ENCODE measurements at regions not wholly inside any gene's neighbourhood (a gene's known extent, or its start where the extent isn't known, plus 50 kb on each side); places are given as distances from the start of the nearest gene placed in this dataset.
"Not testable (repeated sequence)": the region's sequence is repeated elsewhere in the genome, so short reads cannot be mapped to it uniquely, and the experiment has no call there.

- H3K36me3 Mint-ChIP-seq (ENCODE audit: unreplicated experiment); H3K27ac Mint-ChIP-seq (ENCODE audit: unreplicated experiment); H3K4me1 Mint-ChIP-seq (ENCODE audit: unreplicated experiment); H3K27me3 Mint-ChIP-seq (ENCODE audit: unreplicated experiment); H3K4me3 Mint-ChIP-seq (ENCODE audit: unreplicated experiment); H3K9me3 Mint-ChIP-seq (ENCODE audit: unreplicated experiment): not testable (repeated sequence)
- DNase-seq (ENCODE audit: extremely low spot score, unreplicated experiment) = peak; percentile 76
These were observed 645.1 kb downstream of the FAM72C start for GRCh38 chr1:143326662-143327061.

- H3K27ac Mint-ChIP-seq (ENCODE audit: unreplicated experiment); H3K4me1 Mint-ChIP-seq (ENCODE audit: unreplicated experiment); H3K4me3 Mint-ChIP-seq (ENCODE audit: unreplicated experiment); H3K36me3 Mint-ChIP-seq (ENCODE audit: unreplicated experiment); H3K9me3 Mint-ChIP-seq (ENCODE audit: unreplicated experiment); H3K27me3 Mint-ChIP-seq (ENCODE audit: unreplicated experiment); DNase-seq (ENCODE audit: extremely low spot score, unreplicated experiment): not testable (repeated sequence)
These were observed 660.6 kb downstream of the FAM72C start for GRCh38 chr1:143311154-143311553.

All from osteocyte (in vitro differentiated cells).